Neural progenitor cell (in vitro differentiated cells): ENCODE measurements at regions not wholly inside any gene's neighbourhood (a gene's known extent, or its start where the extent isn't known, plus 50 kb on each side); places are given as distances from the start of the nearest gene placed in this dataset.

Source experiments
- EZH2 ChIP-seq: fragments of 200-600 bp; sonication (generic); IDR thresholded peaks from 2 replicates; pipeline ENCODE4 v1.6.1; 2017; ENCODE audit warnings: antibody characterized with exemption, mild to moderate bottlenecking, moderate library complexity
- TF ChIP-seq, protein P1 (sequence below): fragments of 200-600 bp; sonication (generic); IDR thresholded peaks from 2 replicates; pipeline ENCODE4 v1.5.1; 2017; ENCODE audit warnings: antibody characterized with exemption, mild to moderate bottlenecking

DNA sequence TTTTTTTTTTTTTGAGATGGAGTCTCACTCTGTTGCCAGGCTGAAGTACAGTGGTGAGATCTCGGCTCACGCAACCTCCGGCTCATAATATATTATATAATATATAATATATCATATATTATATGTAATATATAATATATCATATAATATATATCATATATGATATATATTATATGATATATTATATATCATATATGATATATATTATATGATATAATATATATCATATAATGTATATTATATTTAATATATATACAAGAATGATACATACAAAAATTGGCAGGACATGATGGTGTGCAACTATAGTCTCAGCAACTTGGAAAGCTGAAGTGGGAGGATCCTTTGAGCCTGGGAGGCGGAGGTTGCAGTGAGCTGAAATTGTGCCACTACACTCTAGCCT lies 1725.5 kb downstream of the MRPL39 start:
- TF ChIP-seq, protein P1, sequence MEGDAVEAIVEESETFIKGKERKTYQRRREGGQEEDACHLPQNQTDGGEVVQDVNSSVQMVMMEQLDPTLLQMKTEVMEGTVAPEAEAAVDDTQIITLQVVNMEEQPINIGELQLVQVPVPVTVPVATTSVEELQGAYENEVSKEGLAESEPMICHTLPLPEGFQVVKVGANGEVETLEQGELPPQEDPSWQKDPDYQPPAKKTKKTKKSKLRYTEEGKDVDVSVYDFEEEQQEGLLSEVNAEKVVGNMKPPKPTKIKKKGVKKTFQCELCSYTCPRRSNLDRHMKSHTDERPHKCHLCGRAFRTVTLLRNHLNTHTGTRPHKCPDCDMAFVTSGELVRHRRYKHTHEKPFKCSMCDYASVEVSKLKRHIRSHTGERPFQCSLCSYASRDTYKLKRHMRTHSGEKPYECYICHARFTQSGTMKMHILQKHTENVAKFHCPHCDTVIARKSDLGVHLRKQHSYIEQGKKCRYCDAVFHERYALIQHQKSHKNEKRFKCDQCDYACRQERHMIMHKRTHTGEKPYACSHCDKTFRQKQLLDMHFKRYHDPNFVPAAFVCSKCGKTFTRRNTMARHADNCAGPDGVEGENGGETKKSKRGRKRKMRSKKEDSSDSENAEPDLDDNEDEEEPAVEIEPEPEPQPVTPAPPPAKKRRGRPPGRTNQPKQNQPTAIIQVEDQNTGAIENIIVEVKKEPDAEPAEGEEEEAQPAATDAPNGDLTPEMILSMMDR = no peak
- no peak for TF ChIP-seq EZH2
